CD4-positive, alpha-beta T cell (primary cell): ENCODE measurements at regions not wholly inside any gene's neighbourhood (a gene's known extent, or its start where the extent isn't known, plus 50 kb on each side); places are given as distances from the start of the nearest gene placed in this dataset.

Source experiments
- ATAC-seq: fragments of 200-7000 bp; cut with Tn5 transposase; one replicate; pipeline ENCODE4 v1.10.0; 2022; ENCODE audit warnings: mild to moderate bottlenecking; ENCODE audit not compliant: poor library complexity
- CTCF ChIA-PET: fragments of 350-600 bp; sonication (Branson Sonifier 250); formaldehyde crosslinking; loops from one replicate; lab custom pipeline; 2021; ENCODE audit warnings: antibody characterized with exemption, inconsistent platforms; lab: Charles Lee
- POLR2A ChIA-PET: fragments of 350-600 bp; sonication (Branson Sonifier 250); formaldehyde crosslinking; loops from one replicate; lab custom pipeline; 2021; ENCODE audit warnings: antibody characterized with exemption, inconsistent platforms; lab: Charles Lee
- DNase-seq, 14 experiments: peaks; one replicate each; pipeline ENCODE4 v3.0.0-alpha.2; 2013 to 2020; ENCODE audit warnings: mixed read lengths in 2 of 14
- H3K27ac ChIP-seq, 2 donors: one replicate each; pipeline versions ENCODE4 v1.5.1 to v1.7.0; 2013; ENCODE audit warnings: low read length in 2 of 2, low read depth in 1 of 2, mild to moderate bottlenecking in 1 of 2
- H3K27me3 ChIP-seq, 2 experiments: 1 replicate in 1 of 2; 2 replicates in 1 of 2; pipeline versions ENCODE4 v1.6.1 to v1.7.0; 2013; ENCODE audit warnings: low read length in 2 of 2, control low read depth in 1 of 2, mild to moderate bottlenecking in 1 of 2, moderate library complexity in 1 of 2; ENCODE audit not compliant: insufficient read depth in 2 of 2, control insufficient read depth in 1 of 2
- H3K36me3 ChIP-seq: one replicate; pipeline ENCODE4 v1.6.1; 2013; ENCODE audit warnings: low read length, control low read depth; ENCODE audit not compliant: insufficient read depth
- H3K4me1 ChIP-seq: one replicate; pipeline ENCODE4 v1.6.1; 2013; ENCODE audit warnings: low read length, control low read depth; ENCODE audit not compliant: insufficient read depth
- H3K4me3 ChIP-seq: one replicate; pipeline ENCODE4 v1.5.1; 2013; ENCODE audit warnings: mild to moderate bottlenecking, low read length, moderate library complexity
- H3K9me3 ChIP-seq, 2 experiments: 1 replicate in 1 of 2; 2 replicates in 1 of 2; pipeline versions ENCODE4 v1.6.1 to v1.7.0; 2013; ENCODE audit warnings: low read length in 2 of 2, mild to moderate bottlenecking in 2 of 2, control low read depth in 1 of 2, moderate library complexity in 1 of 2; ENCODE audit not compliant: control insufficient read depth in 1 of 2, insufficient read depth in 1 of 2
- H3K27ac Mint-ChIP-seq: one replicate; pipeline ENCODE4 v1.8.0; 2020; ENCODE audit warnings: mixed read lengths
- H3K27me3 Mint-ChIP-seq: one replicate; pipeline ENCODE4 v1.8.0; 2021; ENCODE audit warnings: mixed read lengths
- H3K36me3 Mint-ChIP-seq: one replicate; pipeline ENCODE4 v1.8.0; 2021; ENCODE audit warnings: low read depth, mixed read lengths
- H3K4me1 Mint-ChIP-seq: one replicate; pipeline ENCODE4 v1.8.0; 2021; ENCODE audit warnings: low read depth, mixed read lengths
- H3K4me3 Mint-ChIP-seq: one replicate; pipeline ENCODE4 v1.8.0; 2020; ENCODE audit warnings: mild to moderate bottlenecking, mixed read lengths
- H3K9me3 Mint-ChIP-seq: one replicate; pipeline ENCODE4 v1.8.0; 2020; ENCODE audit warnings: mixed read lengths
- intact Hi-C, 2 experiments: fragments of 100-400 bp; cut with DNase I in 1 of 2; cut with micrococcal nuclease in 1 of 2; formaldehyde crosslinking; loops; one replicate each; pipeline versions ENCODE4 v1.15.1 to v1.9.0; 2023 to 2025; cut with DNase I, micrococcal nuclease
- TF ChIP-seq, protein P1 (sequence below): fragments of 200-600 bp; IDR thresholded peaks from one replicate; pipeline ENCODE4 v1.8.0; 2022; ENCODE audit warnings: antibody characterized with exemption, mild to moderate bottlenecking

GRCh38 chr6:74134327-74134726 is 438.3 kb downstream of the CD109 start:
- TF ChIP-seq, protein P1, sequence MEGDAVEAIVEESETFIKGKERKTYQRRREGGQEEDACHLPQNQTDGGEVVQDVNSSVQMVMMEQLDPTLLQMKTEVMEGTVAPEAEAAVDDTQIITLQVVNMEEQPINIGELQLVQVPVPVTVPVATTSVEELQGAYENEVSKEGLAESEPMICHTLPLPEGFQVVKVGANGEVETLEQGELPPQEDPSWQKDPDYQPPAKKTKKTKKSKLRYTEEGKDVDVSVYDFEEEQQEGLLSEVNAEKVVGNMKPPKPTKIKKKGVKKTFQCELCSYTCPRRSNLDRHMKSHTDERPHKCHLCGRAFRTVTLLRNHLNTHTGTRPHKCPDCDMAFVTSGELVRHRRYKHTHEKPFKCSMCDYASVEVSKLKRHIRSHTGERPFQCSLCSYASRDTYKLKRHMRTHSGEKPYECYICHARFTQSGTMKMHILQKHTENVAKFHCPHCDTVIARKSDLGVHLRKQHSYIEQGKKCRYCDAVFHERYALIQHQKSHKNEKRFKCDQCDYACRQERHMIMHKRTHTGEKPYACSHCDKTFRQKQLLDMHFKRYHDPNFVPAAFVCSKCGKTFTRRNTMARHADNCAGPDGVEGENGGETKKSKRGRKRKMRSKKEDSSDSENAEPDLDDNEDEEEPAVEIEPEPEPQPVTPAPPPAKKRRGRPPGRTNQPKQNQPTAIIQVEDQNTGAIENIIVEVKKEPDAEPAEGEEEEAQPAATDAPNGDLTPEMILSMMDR, result no peak
- H3K4me3 Mint-ChIP-seq, result no peak overlapping the region
- ATAC-seq (no peak), DNase-seq (no peak)
- no peak overlapping the region for H3K27ac Mint-ChIP-seq
- no peaks in the 10 kb centered on the region for H3K36me3 Mint-ChIP-seq
- H3K9me3 Mint-ChIP-seq, result no peaks in the 10 kb centered on the region
- ChIA-PET POLR2A (no interaction called here), CTCF (interaction anchor here (1.1 kb wide), 1 partner anchor 38 kb away, joined by 3 read pairs; no protein-coding TSS in a partner anchor)
- Histone ChIP-seq H3K27me3 (no peaks in the 10 kb centered on the region), H3K9me3 (no peaks in the 10 kb centered on the region), H3K4me3 (no peak overlapping the region), H3K4me1 (no peaks in the 10 kb centered on the region), H3K36me3 (no peaks in the 10 kb centered on the region), H3K27ac (no peak overlapping the region)
- no peaks in the 10 kb centered on the region for H3K4me1 Mint-ChIP-seq
- no peaks in the 10 kb centered on the region for H3K27me3 Mint-ChIP-seq
- intact Hi-C loops, result no loop called here

GRCh38 chr6:74133073-74133472 is 437.1 kb downstream of the CD109 start:
- Mint-ChIP-seq H3K36me3 (no peaks in the 10 kb centered on the region), H3K27me3 (no peaks in the 10 kb centered on the region), H3K27ac (no peak overlapping the region), H3K4me3 (no peak overlapping the region), H3K9me3 (no peaks in the 10 kb centered on the region), H3K4me1 (no peaks in the 10 kb centered on the region)
- no peak for DNase-seq
- Histone ChIP-seq H3K36me3 (no peaks in the 10 kb centered on the region), H3K4me1 (no peaks in the 10 kb centered on the region), H3K27me3 (no peaks in the 10 kb centered on the region), H3K9me3 (no peaks in the 10 kb centered on the region), H3K4me3 (no peak overlapping the region), H3K27ac (no peak overlapping the region)
- ATAC-seq, result no peak
- TF ChIP-seq, protein P1, result no peak
- ChIA-PET POLR2A (no interaction called here), CTCF (no interaction called here)
- intact Hi-C loops, result loop anchor here in 1 of 2 experiments (2.0 kb wide), 1 partner anchor 74 kb away; no protein-coding TSS in a partner anchor

GRCh38 chr6:74130641-74131040 is 434.6 kb downstream of the CD109 start:
- Mint-ChIP-seq H3K9me3 (no peaks in the 10 kb centered on the region), H3K4me1 (no peaks in the 10 kb centered on the region), H3K27me3 (no peaks in the 10 kb centered on the region), H3K4me3 (no peak overlapping the region), H3K27ac (no peak overlapping the region), H3K36me3 (no peaks in the 10 kb centered on the region)
- Histone ChIP-seq H3K36me3 (no peaks in the 10 kb centered on the region), H3K4me3 (no peak overlapping the region), H3K4me1 (no peaks in the 10 kb centered on the region), H3K9me3 (no peaks in the 10 kb centered on the region), H3K27ac (no peak overlapping the region), H3K27me3 (no peaks in the 10 kb centered on the region)
- CTCF ChIA-PET, result no interaction called here
- POLR2A ChIA-PET, result no interaction called here
- intact Hi-C loops, result no loop called here
- TF ChIP-seq, protein P1, result no peak
- ATAC-seq, result no peak
- DNase-seq, result no peak
